HG03175 (cell line): ENCODE measurements at regions not wholly inside any gene's neighbourhood (a gene's known extent, or its start where the extent isn't known, plus 50 kb on each side); places are given as distances from the start of the nearest gene placed in this dataset.
"Not testable (repeated sequence)": the region's sequence is repeated elsewhere in the genome, so short reads cannot be mapped to it uniquely, and the experiment has no call there.

Source experiments
- ATAC-seq: cut with Tn5 transposase; IDR thresholded peaks from one replicate; pipeline ENCODE4 v1.9.1; 2021; ENCODE audit warnings: mild to moderate bottlenecking, moderate library complexity; ENCODE audit not compliant: unreplicated experiment

DNA sequence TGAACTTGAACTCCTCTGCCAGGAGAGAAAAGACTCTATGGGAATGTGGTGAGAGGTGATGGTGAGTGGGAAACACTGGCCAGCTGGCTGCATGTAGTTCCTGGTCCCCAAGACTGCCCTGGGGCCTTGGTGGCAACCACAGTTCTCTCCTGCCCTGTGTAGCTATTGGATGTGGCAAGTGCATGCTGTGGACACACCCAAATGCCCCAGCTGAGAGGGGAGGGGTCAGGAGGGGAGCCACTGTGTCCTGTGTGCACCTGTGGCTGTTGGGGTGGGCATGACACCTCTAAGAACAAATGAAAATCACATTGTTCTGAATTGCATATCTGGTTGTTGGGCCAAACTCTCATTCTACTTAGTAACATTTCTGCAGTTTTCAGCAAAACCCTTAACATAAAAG lies 409.6 kb downstream of the NSUN3 start:
- ATAC-seq: no peak

DNA sequence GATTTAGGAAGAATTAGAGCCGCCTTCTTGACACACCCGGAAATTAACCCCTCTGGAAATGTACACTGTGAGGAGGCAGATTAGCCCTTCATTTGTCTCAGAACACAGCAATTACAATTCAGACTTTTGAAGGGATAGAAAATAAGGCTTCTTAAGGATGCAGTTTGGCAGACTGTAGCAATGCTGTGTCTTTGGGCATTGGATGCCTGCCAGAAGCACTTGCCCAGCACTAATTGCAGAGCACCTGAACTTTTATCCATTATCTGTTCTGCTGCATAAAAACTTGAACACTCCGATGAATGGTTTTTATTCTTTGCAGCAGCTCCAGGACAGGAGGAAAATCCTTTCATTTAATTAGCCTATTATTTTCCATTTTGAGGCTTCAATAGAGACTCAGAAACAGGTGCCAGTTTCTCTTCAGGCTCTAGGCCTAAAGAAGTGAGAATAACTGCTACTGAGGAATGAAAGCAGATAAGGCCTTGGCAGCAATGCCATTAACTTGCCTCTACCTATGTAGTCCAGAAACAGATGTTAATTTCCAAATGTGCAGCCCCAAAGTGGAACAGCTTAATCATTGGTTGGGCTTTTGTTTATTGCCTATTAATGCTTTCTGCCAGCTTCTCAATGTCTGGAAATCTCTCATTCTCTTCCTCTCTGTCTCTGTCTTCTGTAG lies 418.5 kb downstream of the NSUN3 start:
- ATAC-seq: no peak

DNA sequence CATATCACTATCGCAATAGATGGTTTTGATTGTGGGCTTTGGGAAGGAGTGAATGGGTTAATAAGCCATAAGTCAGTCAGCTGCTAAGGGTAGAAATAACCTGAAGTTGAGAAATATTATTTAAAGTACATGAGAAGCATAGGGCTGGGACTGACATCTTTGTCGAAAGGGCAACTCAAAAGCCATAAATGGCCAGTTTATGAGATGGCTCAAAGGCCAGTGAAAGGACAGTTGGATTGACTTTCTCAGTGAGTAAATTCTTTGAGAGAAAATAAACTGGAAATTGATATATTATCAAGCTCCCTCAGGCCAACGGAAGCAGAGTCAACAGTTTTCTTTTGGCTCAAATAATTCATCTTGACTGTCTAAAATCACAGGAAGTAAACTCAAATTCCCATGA lies 419.8 kb downstream of the NSUN3 start:
- no peak for ATAC-seq

DNA sequence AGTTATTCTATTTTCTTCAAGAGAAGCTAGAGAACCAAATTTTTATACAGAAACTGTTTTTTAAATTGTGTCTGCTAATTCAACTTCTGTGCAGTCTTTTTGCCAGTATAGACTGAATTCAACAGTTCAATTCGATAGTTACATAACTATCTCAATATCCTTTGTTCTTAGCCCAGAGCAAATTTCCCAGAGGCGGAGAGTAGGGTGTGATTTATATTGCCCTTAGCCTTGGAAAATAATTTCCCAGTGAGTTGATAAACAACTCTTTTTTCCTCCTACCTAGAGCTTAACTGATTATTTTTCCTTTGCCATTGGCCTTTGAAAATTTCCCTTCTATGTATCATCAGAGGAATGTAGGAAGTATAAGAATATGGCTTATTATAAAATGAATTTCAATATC lies 420.5 kb downstream of the NSUN3 start:
- ATAC-seq: no peak

DNA sequence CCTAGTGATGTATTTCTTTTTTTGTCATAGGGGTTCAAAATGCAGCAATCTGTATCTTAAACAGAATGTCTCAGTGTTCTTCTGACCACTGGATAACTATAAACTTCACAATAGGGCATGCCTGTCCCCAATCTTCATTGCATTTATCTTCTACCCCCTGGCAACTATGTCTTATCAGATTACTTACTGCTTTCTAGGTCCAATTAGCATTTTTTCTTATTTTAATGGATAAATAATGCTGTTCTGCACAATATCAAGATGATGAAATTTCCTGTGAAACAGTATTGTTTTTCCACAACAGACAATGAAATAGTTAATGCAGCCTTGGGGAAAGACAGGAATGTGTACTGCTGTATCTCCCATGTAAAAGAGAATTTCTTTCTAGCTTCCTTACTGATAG lies 432.1 kb downstream of the NSUN3 start:
- ATAC-seq: no peak

DNA sequence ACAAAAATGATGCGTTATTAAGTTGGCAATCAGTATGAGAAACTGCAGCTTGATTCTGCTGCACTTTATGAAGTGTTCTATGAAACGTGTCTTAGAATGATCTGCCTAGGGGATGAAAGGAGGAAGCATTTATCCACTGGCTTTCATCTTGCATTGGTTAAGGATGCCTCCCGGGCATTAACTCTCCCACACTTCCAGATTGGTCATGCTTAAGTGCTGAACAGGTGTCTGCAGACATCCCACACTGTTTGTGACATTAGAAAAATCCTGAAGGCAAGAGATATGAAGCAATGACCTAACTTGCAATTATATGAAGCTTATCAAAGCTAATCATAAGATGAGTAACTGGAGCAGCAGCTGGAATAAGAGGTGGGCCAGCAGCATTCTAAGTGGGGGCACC lies 437.3 kb downstream of the NSUN3 start:
- no peak for ATAC-seq

DNA sequence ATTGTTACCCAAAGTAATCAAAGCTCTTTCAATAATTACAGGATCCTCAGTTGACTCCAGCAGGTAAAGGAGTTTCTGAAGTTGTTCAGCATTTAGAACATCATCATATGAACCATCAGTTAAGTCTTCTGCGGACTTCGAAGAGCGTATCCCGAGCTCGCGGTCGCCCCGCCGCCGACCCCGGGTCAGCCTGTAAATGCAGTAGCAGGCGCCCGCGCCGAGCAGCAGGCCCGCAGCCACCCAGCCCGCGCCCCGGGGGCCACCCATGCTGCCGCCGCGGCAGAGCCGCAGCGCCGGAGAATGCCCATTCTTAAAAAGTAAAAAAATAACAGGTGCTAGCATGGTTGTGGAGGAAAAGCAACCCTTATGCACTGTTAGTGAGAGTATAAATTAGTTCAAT lies 444.5 kb downstream of the NSUN3 start:
- not testable (repeated sequence) for ATAC-seq

DNA sequence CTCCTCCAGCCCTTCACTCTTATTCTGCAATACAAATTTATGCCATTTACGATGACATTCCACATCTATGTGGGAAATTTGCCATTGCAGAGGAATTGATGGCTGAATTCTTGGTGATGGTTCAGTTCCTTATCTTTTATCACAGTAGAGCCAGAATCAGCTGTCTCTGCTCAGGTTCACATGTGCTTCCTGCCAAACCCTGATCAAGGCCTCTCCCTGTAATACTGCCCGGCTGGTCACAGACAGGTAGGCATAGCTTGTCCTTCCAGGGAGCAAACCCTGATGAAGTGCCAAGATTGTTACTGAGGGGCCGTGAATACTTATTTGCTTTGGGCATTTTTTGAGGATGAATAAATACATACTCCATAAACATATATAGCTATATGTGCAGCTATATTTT lies 450.0 kb downstream of the NSUN3 start:
- ATAC-seq: no peak

DNA sequence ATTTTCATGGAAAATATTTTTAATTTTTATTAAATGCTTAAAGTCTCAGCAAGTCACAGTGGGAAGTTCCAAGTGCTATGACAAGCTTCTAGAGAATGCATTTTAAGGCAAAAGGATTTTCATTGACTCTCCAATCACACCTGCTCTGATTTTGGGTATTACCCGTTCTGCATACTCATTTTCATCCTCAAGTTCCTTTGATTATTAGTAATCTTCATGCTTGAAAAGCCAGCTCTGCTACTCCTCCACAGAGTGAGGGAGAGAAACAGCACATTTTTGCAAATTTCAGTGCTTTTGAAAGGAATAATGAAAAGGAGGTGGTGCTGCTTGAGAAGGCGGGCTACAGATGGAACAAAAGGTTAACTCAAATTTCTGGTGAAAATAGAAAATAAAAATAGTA lies 450.7 kb downstream of the NSUN3 start:
- ATAC-seq: no peak

DNA sequence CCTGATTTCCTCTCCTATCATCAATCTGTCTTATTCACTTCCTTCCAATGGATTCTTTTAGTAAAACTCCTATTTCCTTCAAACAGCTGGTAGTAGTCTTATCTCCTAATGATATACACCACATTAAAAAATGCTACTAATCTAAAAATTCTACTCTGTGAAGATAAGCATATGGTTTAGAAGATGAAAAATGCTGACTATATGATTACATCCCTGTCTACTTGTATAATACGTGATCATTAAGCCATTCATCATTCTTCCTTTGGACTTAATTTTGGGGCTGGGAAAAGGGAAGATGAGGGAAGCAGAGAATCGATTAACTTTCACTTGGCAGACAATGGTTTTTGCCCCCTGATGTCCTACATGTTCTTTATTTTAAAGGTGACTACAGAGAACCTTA lies 453.1 kb downstream of the NSUN3 start:
- no peak for ATAC-seq

DNA sequence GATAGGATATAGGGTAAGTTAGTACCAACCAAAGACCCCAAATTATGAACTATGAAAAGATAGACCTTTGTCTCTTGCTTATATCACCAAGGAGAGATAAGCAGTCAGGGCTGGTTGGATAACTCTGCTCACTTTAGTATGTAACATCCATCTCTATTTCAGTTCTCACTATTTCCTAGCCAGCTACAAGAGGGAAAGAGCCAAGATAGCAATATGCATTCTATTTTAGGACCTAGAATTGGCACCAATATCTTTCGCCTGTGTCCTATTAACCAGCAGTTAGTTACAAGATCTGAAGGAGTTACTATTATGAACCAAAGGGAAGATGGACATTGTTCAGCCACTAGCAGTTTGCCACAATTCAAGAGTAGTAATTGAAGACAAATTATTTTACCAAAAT lies 457.5 kb downstream of the NSUN3 start:
- ATAC-seq: no peak

DNA sequence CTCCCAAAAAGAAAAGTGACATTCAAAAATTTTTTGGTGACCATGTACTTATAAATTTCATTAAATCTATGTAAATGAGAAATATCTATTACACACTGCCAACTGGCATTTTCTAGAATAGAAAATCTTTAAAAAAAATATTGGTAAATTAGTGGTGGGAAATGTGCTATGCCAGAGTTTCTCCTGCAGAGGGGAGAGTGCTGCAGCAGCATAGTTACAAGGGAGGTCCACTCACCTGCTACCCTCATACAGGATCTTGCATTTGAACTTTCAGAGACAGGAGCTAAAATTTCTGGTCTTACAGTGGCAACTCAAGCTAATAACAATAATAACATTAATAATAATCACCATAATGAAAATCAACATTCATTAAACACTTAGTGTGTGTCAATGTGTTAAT lies 459.6 kb downstream of the NSUN3 start:
- ATAC-seq: no peak

DNA sequence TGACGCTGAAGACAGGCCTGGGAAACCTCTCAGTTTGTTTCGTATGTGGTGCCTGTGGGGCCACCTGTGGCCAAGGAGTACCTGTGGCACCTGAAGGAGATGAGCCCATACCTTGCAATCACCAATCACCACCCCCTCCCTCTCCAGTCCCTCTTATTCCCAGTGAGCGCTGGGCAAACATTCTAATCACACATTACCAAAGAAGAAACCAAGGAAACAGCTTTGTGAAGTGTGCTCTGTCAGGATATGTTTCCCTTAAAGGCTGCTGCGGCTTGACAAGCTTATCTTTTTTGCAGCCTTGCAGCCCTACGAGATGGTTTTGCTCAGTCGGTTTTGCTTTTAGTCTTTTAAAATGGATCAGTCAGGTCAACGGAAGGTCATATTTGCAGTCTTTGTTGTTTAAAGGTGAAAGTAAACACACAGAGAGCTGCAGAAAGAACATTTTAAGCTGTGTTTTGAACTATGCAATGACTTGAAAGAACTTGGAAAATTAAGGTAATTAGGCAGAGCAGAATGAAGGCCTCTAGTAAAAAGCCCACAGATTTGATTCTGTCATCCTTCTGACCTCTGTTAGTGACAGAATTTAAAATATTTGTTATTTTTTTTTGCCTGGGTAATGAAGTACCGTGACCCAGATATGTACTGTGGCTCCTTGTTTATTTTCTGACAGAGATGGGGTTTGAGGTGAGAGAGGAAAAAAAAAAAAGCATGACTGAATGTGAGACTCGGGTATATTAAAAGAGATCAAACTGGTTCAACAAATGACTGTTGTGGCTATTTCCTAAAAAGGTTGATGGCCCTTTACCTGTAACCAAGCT lies 461.4 kb downstream of the NSUN3 start:
- no peak for ATAC-seq

DNA sequence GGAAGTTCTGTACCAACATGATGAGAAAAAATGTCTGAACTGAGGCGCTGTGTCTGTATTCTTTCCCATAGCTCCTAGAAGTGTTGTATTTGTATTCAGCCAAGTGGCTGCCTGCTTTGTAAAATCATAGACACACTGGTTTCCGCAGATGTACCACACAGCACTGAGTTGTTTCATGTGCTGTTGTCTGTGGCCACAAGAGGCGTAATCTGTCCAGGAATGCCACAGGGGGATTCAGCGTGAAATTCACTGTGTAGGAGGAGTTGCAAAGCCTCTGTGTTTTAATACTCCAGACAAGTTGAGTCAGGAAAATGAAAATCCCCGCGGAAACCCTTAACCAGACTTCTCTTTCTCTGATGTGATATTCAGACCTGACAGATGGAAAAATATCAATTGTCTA lies 462.2 kb downstream of the NSUN3 start:
- ATAC-seq: no peak

DNA sequence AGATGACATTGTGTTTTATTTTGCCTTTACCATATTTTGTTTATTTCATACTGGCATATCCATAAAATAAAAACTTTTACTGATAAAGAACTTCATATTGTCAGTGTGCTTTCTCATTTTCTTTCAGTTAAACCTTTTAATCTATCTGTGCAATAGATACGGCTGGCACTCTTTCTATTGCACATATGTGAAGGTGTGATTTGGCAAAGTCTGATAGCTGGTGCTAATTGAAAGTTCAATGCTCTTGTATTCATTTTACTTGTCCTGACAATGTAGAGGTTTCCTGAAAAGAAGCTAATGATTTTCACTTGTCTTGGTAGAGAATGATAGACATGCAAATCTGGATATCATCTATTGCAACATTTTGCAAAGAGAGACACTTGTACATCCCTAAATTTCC lies 467.0 kb downstream of the NSUN3 start:
- no peak for ATAC-seq

DNA sequence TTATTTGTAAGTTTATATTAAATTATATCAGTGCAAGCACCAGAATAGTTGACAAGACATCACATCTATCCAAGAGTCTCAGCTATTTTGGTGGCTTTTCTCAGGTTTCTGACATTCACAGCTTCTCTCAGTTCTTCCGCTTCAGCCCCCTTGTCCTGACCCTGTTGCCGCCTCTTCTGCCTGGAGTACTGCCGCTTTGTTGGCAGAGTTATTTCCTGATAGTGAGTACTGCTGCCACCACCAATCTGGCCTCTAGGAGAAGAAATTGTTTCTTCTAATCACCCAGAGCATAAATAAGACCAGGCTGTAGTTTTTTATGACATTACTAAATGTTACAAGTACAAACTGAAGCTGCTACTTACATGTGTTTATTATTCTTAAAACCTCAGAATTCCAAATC lies 470.1 kb downstream of the NSUN3 start:
- ATAC-seq: no peak

DNA sequence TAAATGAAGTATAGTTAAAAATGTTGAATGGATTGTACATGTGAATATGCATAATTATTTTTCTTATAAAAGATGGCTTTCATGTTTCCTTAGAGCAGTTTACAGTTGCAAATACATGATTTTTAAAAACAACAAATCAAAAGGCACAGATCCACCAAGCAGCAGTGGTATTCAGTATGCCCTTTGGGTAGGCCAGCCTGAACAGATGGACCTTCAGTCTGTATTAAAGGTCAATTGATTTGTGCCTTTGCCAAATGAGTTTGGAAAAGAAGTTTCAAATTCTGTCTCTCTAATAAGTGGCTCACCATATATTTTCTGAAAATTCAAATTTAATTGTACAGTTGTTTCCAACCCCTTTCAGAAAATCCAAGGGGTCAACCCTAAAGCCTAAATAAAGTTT lies 477.1 kb downstream of the NSUN3 start:
- ATAC-seq: no peak

DNA sequence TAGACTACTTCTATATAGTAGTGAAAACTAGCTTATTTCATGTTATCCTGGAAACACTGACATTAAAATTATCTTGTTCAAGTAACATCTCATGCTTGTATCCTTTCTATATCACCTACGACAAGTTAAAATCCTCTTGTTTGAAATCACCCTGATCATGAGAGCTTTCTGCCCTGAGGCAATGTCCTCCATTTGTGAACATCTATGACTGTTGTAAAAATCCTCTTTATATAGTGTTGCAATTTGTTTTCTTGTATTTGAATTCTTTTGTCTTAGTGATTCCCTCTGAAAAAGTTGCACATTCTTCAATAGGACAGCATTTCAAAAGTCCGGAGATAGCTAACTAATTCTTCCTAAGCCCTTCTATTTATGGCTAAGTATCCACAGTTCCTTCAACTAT lies 480.3 kb downstream of the NSUN3 start:
- no peak for ATAC-seq

DNA sequence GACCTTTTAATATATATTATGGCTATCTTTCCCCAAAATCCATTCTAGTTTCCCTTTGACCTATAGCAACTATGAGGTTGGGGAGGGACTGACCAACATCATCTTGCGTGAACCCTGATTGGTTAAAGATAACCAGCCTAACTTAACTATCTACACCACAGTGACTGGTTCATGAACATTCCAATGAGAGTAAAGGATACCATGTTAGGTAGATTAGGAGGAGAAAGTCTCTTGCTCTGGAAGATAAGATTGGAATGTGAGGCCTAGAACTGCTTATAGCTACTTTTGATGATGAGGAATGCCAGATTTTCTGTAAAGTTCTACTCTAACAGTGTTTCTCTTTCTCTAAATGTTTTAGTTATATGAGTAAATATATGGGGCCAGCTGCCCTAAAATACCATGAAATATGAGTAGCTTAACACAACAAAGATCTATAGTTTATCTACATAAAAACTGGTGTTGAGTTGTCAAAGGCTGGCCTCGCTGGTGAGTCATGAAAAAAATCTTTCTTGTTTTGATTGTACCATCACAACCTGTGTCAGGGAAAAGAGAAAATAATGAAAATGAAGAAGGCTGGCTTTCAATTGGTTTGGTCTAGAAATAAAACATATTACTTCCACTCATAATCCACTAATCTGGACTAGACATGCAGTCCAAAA lies 481.4 kb downstream of the NSUN3 start:
- no peak for ATAC-seq

DNA sequence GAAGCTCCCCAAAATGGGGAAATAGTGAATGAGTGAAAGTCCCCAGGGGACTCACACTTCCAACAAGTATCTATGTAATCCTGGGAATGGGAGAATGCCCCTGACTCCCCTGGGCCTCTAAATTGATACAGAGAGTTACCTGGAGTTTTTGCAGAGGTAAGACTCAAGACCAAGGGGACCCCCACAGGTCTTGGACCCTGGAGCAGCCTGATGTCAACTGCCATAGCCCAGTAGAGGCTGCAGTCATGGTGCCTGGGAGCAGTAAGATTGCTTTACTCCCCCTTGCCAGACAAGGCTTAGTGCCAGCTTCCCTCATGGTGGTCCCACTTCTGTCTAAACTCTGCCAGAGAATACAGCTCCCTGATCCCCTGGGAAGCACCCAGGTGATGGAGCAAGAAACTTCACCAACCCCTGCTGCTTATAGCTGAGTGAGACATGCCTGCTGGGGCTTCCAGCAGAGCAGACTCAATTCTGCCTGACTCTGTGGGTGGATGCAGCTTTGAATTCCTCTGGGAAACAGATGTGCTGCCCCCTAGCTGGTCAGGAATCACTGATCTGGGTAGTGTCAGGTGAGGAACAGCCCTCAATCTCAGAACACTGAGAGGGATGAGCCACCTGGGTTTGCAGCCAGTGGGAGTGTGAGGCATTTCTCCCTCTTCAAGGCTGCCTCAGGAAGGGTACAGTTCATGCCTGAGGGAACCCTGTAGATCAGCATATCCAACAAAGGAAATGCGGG lies 485.9 kb downstream of the NSUN3 start:
- no peak for ATAC-seq

DNA sequence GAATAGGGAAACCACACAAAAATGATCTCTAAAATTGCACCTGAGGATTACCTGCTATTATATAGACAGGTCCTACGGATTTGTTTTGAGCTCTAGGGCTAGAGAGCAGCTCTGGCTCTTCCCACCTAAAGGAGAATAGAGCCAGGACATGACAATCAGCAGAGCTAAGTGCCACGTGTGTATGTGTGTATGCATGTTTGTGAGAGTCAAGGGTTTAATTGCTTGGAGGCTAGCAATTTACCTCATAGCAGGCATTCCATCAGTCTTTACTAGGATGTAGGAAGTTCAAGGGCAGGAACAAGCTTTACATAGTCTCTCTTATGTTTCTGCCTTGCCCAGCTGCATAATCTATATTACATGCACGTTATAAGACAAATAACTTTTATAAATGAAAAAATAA lies 498.2 kb downstream of the NSUN3 start:
- no peak for ATAC-seq

DNA sequence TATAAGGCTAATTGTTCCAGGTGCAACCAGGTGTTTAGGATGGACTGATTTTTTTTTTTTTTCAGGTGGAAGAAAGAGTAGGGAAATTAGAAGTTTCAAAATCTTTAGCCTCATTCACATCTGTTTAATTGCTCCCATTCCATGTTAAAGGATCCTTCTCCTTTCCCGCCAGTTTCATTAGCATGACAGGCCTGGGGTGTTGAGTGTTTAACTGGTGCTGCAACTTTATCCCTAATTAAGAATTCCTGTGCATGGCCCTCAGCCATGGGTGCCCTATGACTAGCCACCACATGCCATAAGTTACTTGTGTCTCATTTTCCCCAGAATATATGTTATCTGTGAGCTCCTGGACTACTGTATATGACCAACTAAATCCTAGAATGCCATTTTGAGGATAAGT lies 501.4 kb downstream of the NSUN3 start:
- ATAC-seq: no peak
